T-cell (primary cell): ENCODE measurements at regions not wholly inside any gene's neighbourhood (a gene's known extent, or its start where the extent isn't known, plus 50 kb on each side); places are given as distances from the start of the nearest gene placed in this dataset.
A peak's percentile ranks its signal among the peaks of the same experiment; 100 is the strongest.

Experiments
- ATAC-seq, 4 experiments: fragments of 200-7000 bp in 3 of 4; fragments of 150-1000 bp in 1 of 4; cut with Tn5 transposase; replicated peaks in 1 of 4; 1 replicate in 3 of 4; 2 replicates in 1 of 4; pipeline ENCODE4 v1.10.0; 2021; ENCODE audit warnings: moderate library complexity in 3 of 4, mild to moderate bottlenecking in 2 of 4, moderate number of reproducible peaks in 1 of 4
- CTCF ChIA-PET, 2 donors: fragments of 300-600 bp; sonication (Branson Sonifier 250); formaldehyde crosslinking; loops; one replicate each; lab custom pipeline; 2022; ENCODE audit warnings: antibody characterized with exemption in 2 of 2; lab: Charles Lee
- POLR2A ChIA-PET, 2 donors: fragments of 300-600 bp; sonication (Branson Sonifier 250); formaldehyde crosslinking; loops; one replicate each; lab custom pipeline; 2022; ENCODE audit warnings: antibody characterized with exemption in 2 of 2; lab: Charles Lee
- DNase-seq, 35 experiments: peaks; one replicate each; pipeline versions ENCODE4 v3.0.0 to v3.0.0-alpha.2; 2013 to 2023
- H3K27ac ChIP-seq: one replicate; pipeline ENCODE4 v1.5.1; 2013; ENCODE audit warnings: low read length
- H3K27me3 ChIP-seq, 2 experiments: replicated peaks in 1 of 2; 1 replicate in 1 of 2; 2 replicates in 1 of 2; pipeline versions ENCODE4 v1.6.1 to v1.7.0; 2013; ENCODE audit warnings: low read length in 1 of 2, mixed read lengths in 1 of 2; ENCODE audit not compliant: control insufficient read depth in 2 of 2, insufficient read depth in 2 of 2; ENCODE audit errors: extremely low read depth in 1 of 2
- H3K36me3 ChIP-seq, 2 donors: 1 replicate in 1 of 2; 2 replicates in 1 of 2; pipeline versions ENCODE4 v1.6.1 to v1.7.0; 2013; ENCODE audit warnings: low read length in 1 of 2; ENCODE audit not compliant: control insufficient read depth in 2 of 2, insufficient read depth in 1 of 2; ENCODE audit errors: extremely low read depth in 1 of 2
- H3K4me1 ChIP-seq, 2 experiments: 1 replicate in 1 of 2; 2 replicates in 1 of 2; pipeline versions ENCODE4 v1.6.1 to v1.7.0; 2013; ENCODE audit warnings: low read length in 2 of 2, mixed read lengths in 1 of 2; ENCODE audit not compliant: insufficient read depth in 2 of 2, control insufficient read depth in 1 of 2; ENCODE audit errors: extremely low read depth in 1 of 2
- H3K4me3 ChIP-seq, 2 donors: 1 replicate in 1 of 2; 2 replicates in 1 of 2; pipeline versions ENCODE4 v1.5.1 to v1.7.0; 2013; ENCODE audit warnings: mild to moderate bottlenecking in 2 of 2, low read length in 1 of 2, moderate library complexity in 1 of 2; ENCODE audit not compliant: control insufficient read depth in 1 of 2; ENCODE audit errors: extremely low read depth in 1 of 2
- H3K9me3 ChIP-seq: 2 replicates; pipeline ENCODE4 v1.7.0; 2013
- H3K27ac Mint-ChIP-seq, 2 donors: one replicate each; pipeline ENCODE4 v1.8.0; 2020 to 2021; ENCODE audit warnings: mild to moderate bottlenecking in 2 of 2, mixed read lengths in 2 of 2
- H3K27me3 Mint-ChIP-seq, 2 donors: one replicate each; pipeline ENCODE4 v1.8.0; 2021 to 2022; ENCODE audit warnings: mixed read lengths in 2 of 2
- H3K36me3 Mint-ChIP-seq: one replicate; pipeline ENCODE4 v1.8.0; 2021; ENCODE audit warnings: mixed read lengths
- H3K4me1 Mint-ChIP-seq, 3 donors: one replicate each; pipeline ENCODE4 v1.8.0; 2020 to 2022; ENCODE audit warnings: mixed read lengths in 3 of 3, mild to moderate bottlenecking in 1 of 3
- H3K4me3 Mint-ChIP-seq, 3 donors: one replicate each; pipeline ENCODE4 v1.8.0; 2020 to 2022; ENCODE audit warnings: mild to moderate bottlenecking in 3 of 3, mixed read lengths in 3 of 3, moderate library complexity in 3 of 3
- H3K9me3 Mint-ChIP-seq, 3 donors: one replicate each; pipeline ENCODE4 v1.8.0; 2020 to 2022; ENCODE audit warnings: mixed read lengths in 3 of 3
- WGBS: methylation state at CpG from one replicate; pipeline ENCODE4 v1.1.5; 2013; ENCODE audit warnings: missing lambda C conversion rate; ENCODE audit not compliant: insufficient coverage; 5-methylcytosine and 5-hydroxymethylcytosine counted together

GRCh38 chr1:101086783-101087182 is 61.2 kb upstream of the DPH5 start:
- ChIA-PET POLR2A (interaction anchor here in 1 of 2 donors (0.7 kb wide), 1 partner anchor 151 kb away, joined by 3 read pairs; no protein-coding TSS in a partner anchor), CTCF (interaction anchor here in 1 of 2 donors (0.7 kb wide), 1 partner anchor 287 kb away, joined by 3 read pairs; no protein-coding TSS in a partner anchor)
- H3K9me3 ChIP-seq, result no peaks in the 10 kb centered on the region
- DNase-seq (no peak), ATAC-seq (no peak)
- no peaks in the 10 kb centered on the region for H3K27me3 ChIP-seq
- Mint-ChIP-seq H3K4me1 (peaks cover 29 to 47% (median 35%) of the 10 kb centered on the region in 3 donors), H3K36me3 (peaks cover 27% of the 10 kb centered on the region), H3K4me3 (no peak overlapping the region), H3K9me3 (no peaks in the 10 kb centered on the region), H3K27me3 (no peaks in the 10 kb centered on the region), H3K27ac (no peak overlapping the region)
- no peak overlapping the region for H3K27ac ChIP-seq
- H3K4me3 ChIP-seq, result no peak overlapping the region
- WGBS, result no CpG with 5 or more reads among the region's 2 CpGs
- peaks cover 6 to 27% of the 10 kb centered on the region in 2 experiments for H3K4me1 ChIP-seq
- H3K36me3 ChIP-seq, result no peaks in the 10 kb centered on the region

GRCh38 chr1:101081496-101082488 is 56.2 kb upstream of the DPH5 start:
- CTCF ChIA-PET, result interaction anchor here in 1 of 2 donors (0.6 to 1.0 kb wide), 3 partner anchors 14 to 157 kb away, joined by 3 to 5 read pairs (median 5); no protein-coding TSS in a partner anchor
- Histone ChIP-seq H3K4me1 (peaks cover 13 to 38% of the 10 kb centered on the region in 2 experiments), H3K36me3 (no peaks in the 10 kb centered on the region), H3K9me3 (no peaks in the 10 kb centered on the region), H3K27ac (peak overlapping the region; percentile 45), H3K27me3 (no peaks in the 10 kb centered on the region), H3K4me3 (no peak overlapping the region)
- H3K9me3 Mint-ChIP-seq, result peaks cover 0 to 5% (median 5%) of the 10 kb centered on the region in 3 donors
- peak; percentile 84 to 97 (median 92) for ATAC-seq
- peak overlapping the region; percentile 37 to 70 (median 56) for H3K4me3 Mint-ChIP-seq
- WGBS, result 10% methylated on average over 3 of the region's 8 CpGs
- H3K27ac Mint-ChIP-seq, result peak overlapping the region; percentile 88
- no peaks in the 10 kb centered on the region for H3K27me3 Mint-ChIP-seq
- H3K4me1 Mint-ChIP-seq, result peaks cover 51 to 57% (median 51%) of the 10 kb centered on the region in 3 donors
- peaks cover 43% of the 10 kb centered on the region for H3K36me3 Mint-ChIP-seq
- peak in 29 of 35 experiments; percentile 1 to 58 (median 12) for DNase-seq
- POLR2A ChIA-PET, result interaction anchor here in 1 of 2 donors (0.6 kb wide), 1 partner anchor 832 kb away, joined by 3 read pairs; no protein-coding TSS in a partner anchor

GRCh38 chr1:101080859-101081258 is 55.3 kb upstream of the DPH5 start:
- H3K4me3 ChIP-seq, result no peak overlapping the region
- no peaks in the 10 kb centered on the region for H3K9me3 ChIP-seq
- Mint-ChIP-seq H3K4me3 (peak overlapping the region in 1 of 3 donors; percentile 70), H3K27ac (peak overlapping the region; percentile 88), H3K36me3 (peaks cover 48% of the 10 kb centered on the region), H3K4me1 (peaks cover 51 to 57% (median 51%) of the 10 kb centered on the region in 3 donors), H3K9me3 (peaks cover 0 to 5% (median 5%) of the 10 kb centered on the region in 3 donors), H3K27me3 (no peaks in the 10 kb centered on the region)
- ChIA-PET POLR2A (no interaction called here), CTCF (interaction anchor here in 1 of 2 donors (0.7 to 1.0 kb wide), 3 partner anchors 30 to 205 kb away, joined by 3 to 5 read pairs (median 3); no protein-coding TSS in a partner anchor)
- no peaks in the 10 kb centered on the region for H3K27me3 ChIP-seq
- H3K4me1 ChIP-seq, result peaks cover 13 to 38% of the 10 kb centered on the region in 2 experiments
- peak in 1 of 4 experiments; percentile 18 for ATAC-seq
- H3K36me3 ChIP-seq, result no peaks in the 10 kb centered on the region
- WGBS, result 96% methylated on average over 3 of the region's 3 CpGs
- no peak overlapping the region for H3K27ac ChIP-seq
- DNase-seq, result no peak

- no peak for DNase-seq
- WGBS, result 89% methylated on average over 1 of the region's 4 CpGs
- Histone ChIP-seq H3K27me3 (no peaks in the 10 kb centered on the region), H3K9me3 (no peaks in the 10 kb centered on the region), H3K4me1 (peaks cover 13 to 38% of the 10 kb centered on the region in 2 experiments), H3K4me3 (no peak overlapping the region), H3K36me3 (no peaks in the 10 kb centered on the region), H3K27ac (no peak overlapping the region)
- H3K27ac Mint-ChIP-seq, result no peak overlapping the region
- H3K36me3 Mint-ChIP-seq, result peaks cover 44% of the 10 kb centered on the region
- ATAC-seq, result no peak
- H3K9me3 Mint-ChIP-seq, result peaks cover 0 to 5% (median 5%) of the 10 kb centered on the region in 3 donors
- POLR2A ChIA-PET, result interaction anchor here (0.8 to 1.0 kb wide), 2 partner anchors 24 to 159 kb away, joined by 3 read pairs; no protein-coding TSS in a partner anchor
- peaks cover 47 to 51% (median 49%) of the 10 kb centered on the region in 3 donors for H3K4me1 Mint-ChIP-seq
- no peaks in the 10 kb centered on the region for H3K27me3 Mint-ChIP-seq
- H3K4me3 Mint-ChIP-seq, result no peak overlapping the region
- CTCF ChIA-PET, result interaction anchor here (0.7 to 0.9 kb wide), 2 partner anchors 32 to 74 kb away, joined by 3 to 4 read pairs; no protein-coding TSS in a partner anchor
Measured at GRCh38 chr1:101079341-101079740, 53.8 kb upstream of the DPH5 start.

- no peak for DNase-seq
- Mint-ChIP-seq H3K27me3 (no peaks in the 10 kb centered on the region), H3K9me3 (peaks cover 0 to 5% (median 5%) of the 10 kb centered on the region in 3 donors), H3K27ac (peak overlapping the region in 1 of 2 donors; percentile 7), H3K36me3 (peaks cover 49% of the 10 kb centered on the region), H3K4me1 (peaks cover 40 to 43% (median 41%) of the 10 kb centered on the region in 3 donors), H3K4me3 (no peak overlapping the region)
- no peak overlapping the region for H3K4me3 ChIP-seq
- H3K36me3 ChIP-seq, result no peaks in the 10 kb centered on the region
- CTCF ChIA-PET, result no interaction called here
- WGBS, result 97% methylated on average over 3 of the region's 4 CpGs
- POLR2A ChIA-PET, result no interaction called here
- H3K27ac ChIP-seq, result no peak overlapping the region
- H3K9me3 ChIP-seq, result no peaks in the 10 kb centered on the region
- H3K27me3 ChIP-seq, result no peaks in the 10 kb centered on the region
- peaks cover 13 to 28% of the 10 kb centered on the region in 2 experiments for H3K4me1 ChIP-seq
- no peak for ATAC-seq
Measured at GRCh38 chr1:101077849-101078248, 52.3 kb upstream of the DPH5 start.

GRCh38 chr1:101075926-101076325 is 50.3 kb upstream of the DPH5 start:
- ChIA-PET CTCF (interaction anchor here (0.6 to 1.0 kb wide), 2 partner anchors 64 to 173 kb away, joined by 3 to 4 read pairs; no protein-coding TSS in a partner anchor), POLR2A (interaction anchor here in 1 of 2 donors (0.5 kb wide), 1 partner anchor 159 kb away, joined by 3 read pairs; no protein-coding TSS in a partner anchor)
- Mint-ChIP-seq H3K9me3 (peaks cover 0 to 5% (median 5%) of the 10 kb centered on the region in 3 donors), H3K36me3 (peaks cover 49% of the 10 kb centered on the region), H3K27me3 (no peaks in the 10 kb centered on the region), H3K4me1 (peaks cover 34 to 39% (median 37%) of the 10 kb centered on the region in 3 donors), H3K4me3 (no peak overlapping the region), H3K27ac (no peak overlapping the region)
- no peaks in the 10 kb centered on the region for H3K9me3 ChIP-seq
- H3K36me3 ChIP-seq, result no peaks in the 10 kb centered on the region
- no peak overlapping the region for H3K4me3 ChIP-seq
- no peak overlapping the region for H3K27ac ChIP-seq
- ATAC-seq (no peak), DNase-seq (no peak)
- no CpG with 5 or more reads among the region's 2 CpGs for WGBS
- no peaks in the 10 kb centered on the region for H3K27me3 ChIP-seq
- peaks cover 3 to 17% of the 10 kb centered on the region in 2 experiments for H3K4me1 ChIP-seq
